ENCODE measurements at regions not wholly inside any gene's neighbourhood (a gene's known extent, or its start where the extent isn't known, plus 50 kb on each side); places are given as distances from the start of the nearest gene placed in this dataset.

- H3K4me3 ChIP-seq (ENCODE audit: low read depth, low read length): no peak overlapping the region
Observed at GRCh38 chr14:35201066-35201465, 78.7 kb downstream of the PRORP start.

GRCh38 chr14:35202195-35202594 is 79.8 kb downstream of the PRORP start:
- TF ChIP-seq, protein P1, sequence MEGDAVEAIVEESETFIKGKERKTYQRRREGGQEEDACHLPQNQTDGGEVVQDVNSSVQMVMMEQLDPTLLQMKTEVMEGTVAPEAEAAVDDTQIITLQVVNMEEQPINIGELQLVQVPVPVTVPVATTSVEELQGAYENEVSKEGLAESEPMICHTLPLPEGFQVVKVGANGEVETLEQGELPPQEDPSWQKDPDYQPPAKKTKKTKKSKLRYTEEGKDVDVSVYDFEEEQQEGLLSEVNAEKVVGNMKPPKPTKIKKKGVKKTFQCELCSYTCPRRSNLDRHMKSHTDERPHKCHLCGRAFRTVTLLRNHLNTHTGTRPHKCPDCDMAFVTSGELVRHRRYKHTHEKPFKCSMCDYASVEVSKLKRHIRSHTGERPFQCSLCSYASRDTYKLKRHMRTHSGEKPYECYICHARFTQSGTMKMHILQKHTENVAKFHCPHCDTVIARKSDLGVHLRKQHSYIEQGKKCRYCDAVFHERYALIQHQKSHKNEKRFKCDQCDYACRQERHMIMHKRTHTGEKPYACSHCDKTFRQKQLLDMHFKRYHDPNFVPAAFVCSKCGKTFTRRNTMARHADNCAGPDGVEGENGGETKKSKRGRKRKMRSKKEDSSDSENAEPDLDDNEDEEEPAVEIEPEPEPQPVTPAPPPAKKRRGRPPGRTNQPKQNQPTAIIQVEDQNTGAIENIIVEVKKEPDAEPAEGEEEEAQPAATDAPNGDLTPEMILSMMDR (IDR thresholded peaks at IDR 0.05; ENCODE audit: control insufficient read depth, extremely low read depth, insufficient read depth): no peak
- no peak for DNase-seq (ENCODE audit: low read depth)
- H3K4me3 ChIP-seq (ENCODE audit: low read depth, low read length): no peak overlapping the region

More at GRCh38 chr14:35201066-35201465, 78.7 kb downstream of the PRORP start:
- TF ChIP-seq, protein P1 (IDR thresholded peaks at IDR 0.05; ENCODE audit: control insufficient read depth, extremely low read depth, insufficient read depth): no peak
- DNase-seq (ENCODE audit: low read depth): peak; percentile 82

- TF ChIP-seq, protein P1 (IDR thresholded peaks at IDR 0.05; ENCODE audit: control insufficient read depth, extremely low read depth, insufficient read depth): no peak
- DNase-seq (ENCODE audit: low read depth): no peak
- H3K4me3 ChIP-seq (ENCODE audit: low read depth, low read length): no peak overlapping the region
Observed at GRCh38 chr14:35205737-35206136, 83.4 kb downstream of the PRORP start.

DNA sequence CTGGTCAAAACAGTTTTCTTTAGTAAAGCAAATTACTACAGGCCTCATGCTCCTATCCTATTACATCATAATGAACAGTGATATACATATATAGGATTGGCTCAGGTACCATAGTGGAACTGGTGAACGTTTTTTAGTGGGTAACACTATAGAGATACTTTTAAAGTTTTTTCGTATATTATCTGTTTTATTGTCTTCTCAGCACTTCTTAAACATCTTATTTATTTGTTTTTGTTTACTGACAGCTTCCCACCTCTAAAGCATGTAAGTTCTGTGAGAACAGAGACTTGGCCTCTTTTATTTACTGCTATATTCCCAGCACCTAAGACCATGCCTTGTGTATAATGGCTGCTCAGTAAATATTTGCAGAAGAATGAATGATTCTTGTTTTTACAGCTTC is 81.1 kb upstream of the PSMA6 start:
- no peak for DNase-seq (ENCODE audit: low read depth)
- TF ChIP-seq, protein P1 (IDR thresholded peaks at IDR 0.05; ENCODE audit: control insufficient read depth, extremely low read depth, insufficient read depth): no peak
- H3K4me3 ChIP-seq (ENCODE audit: low read depth, low read length): no peak overlapping the region

GRCh38 chr14:35212471-35213142 is 79.6 kb upstream of the PSMA6 start:
- H3K4me3 ChIP-seq (ENCODE audit: low read depth, low read length): no peak overlapping the region
- TF ChIP-seq, protein P1 (IDR thresholded peaks at IDR 0.05; ENCODE audit: control insufficient read depth, extremely low read depth, insufficient read depth): no peak
- no peak for DNase-seq (ENCODE audit: low read depth)

DNA sequence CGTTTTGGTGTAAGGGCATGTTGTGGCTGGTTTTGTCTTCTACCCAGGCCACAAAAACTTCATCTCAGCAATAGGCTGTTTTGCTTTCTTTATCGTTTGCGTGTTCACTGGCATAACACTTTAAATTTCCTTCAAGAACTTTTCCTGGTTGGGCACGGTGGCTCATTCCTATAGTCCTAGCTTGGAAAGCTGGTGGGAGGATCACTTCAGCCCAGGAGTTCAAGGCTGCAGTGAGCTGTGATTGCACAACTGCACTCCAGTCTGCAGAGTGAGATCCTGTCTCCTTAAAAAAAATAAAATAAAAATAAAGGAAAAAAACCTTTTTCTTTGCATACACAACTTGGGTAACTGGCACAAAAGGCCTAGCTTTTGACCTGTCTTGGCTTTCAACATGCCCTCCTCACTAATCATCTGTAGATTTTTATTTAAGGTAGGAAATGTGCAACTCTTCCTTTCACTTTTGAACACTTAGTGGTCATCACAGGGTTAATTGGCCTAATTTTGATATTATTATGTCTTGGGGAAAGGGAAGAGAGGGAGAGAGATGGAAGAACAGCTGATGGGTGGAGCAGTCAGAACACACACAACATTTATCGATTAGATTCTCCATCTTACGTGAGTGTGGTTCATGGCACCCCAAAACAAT is 78.9 kb upstream of the PSMA6 start:
- DNase-seq (ENCODE audit: low read depth): no peak
- H3K4me3 ChIP-seq (ENCODE audit: low read depth, low read length): no peak overlapping the region
- TF ChIP-seq, protein P1 (IDR thresholded peaks at IDR 0.05; ENCODE audit: control insufficient read depth, extremely low read depth, insufficient read depth): no peak
